SK-N-SH (cell line): ENCODE measurements at regions not wholly inside any gene's neighbourhood (a gene's known extent, or its start where the extent isn't known, plus 50 kb on each side); places are given as distances from the start of the nearest gene placed in this dataset.

ENCODE experiments used
- CTCF ChIA-PET: fragments of 300-600, 350-600 bp; formaldehyde crosslinking; extraction: SDS; loops from one replicate; lab custom pipeline; 2021; lab: Yijun Ruan, JAX
- POLR2A ChIA-PET: fragments of 350-600 bp; sonication (Branson Sonifier 250); formaldehyde crosslinking; extraction: SDS; loops from one replicate; lab custom pipeline; 2020; ENCODE audit warnings: antibody characterized with exemption, inconsistent platforms; lab: Yijun Ruan, JAX
- DNase-seq: peaks from one replicate; pipeline ENCODE4 v3.0.0; 2012
- H2AFZ ChIP-seq: fragments of 200-600 bp; sonication (generic); 2 replicates; pipeline ENCODE4 v1.8.1; 2016; ENCODE audit warnings: antibody characterized with exemption, mild to moderate bottlenecking, low read depth
- H3F3A ChIP-seq: fragments of 200-600 bp; sonication (generic); replicated peaks from 2 replicates; pipeline ENCODE3; 2016; ENCODE audit warnings: antibody characterized with exemption, mild to moderate bottlenecking; ENCODE audit not compliant: insufficient read depth
- H3K27ac ChIP-seq, 2 experiments: fragments of 200-500 bp in 1 of 2; fragments of 200-600 bp in 1 of 2; sonication (Bioruptor generic) in 1 of 2; sonication (generic), shearing (Covaris generic) in 1 of 2; 2 replicates each; pipeline versions ENCODE4 v1.5.1 to v1.6.1; 2014 to 2016; ENCODE audit warnings: low read depth in 2 of 2, inconsistent platforms in 1 of 2, low read length in 1 of 2, mild to moderate bottlenecking in 1 of 2, mixed read lengths in 1 of 2
- H3K27me3 ChIP-seq: fragments of 200-600 bp; sonication (generic), shearing (Covaris generic); 2 replicates; pipeline ENCODE4 v1.6.1; 2016; ENCODE audit warnings: mixed run types; ENCODE audit not compliant: insufficient read depth
- H3K36me3 ChIP-seq, 2 experiments: fragments of 200-500 bp in 1 of 2; fragments of 200-600 bp in 1 of 2; sonication (Bioruptor generic) in 1 of 2; sonication (generic) in 1 of 2; replicated peaks in 1 of 2; 2 replicates each; pipeline versions ENCODE3 to v1.5.1; 2014 to 2016; ENCODE audit warnings: low read length in 1 of 2, mild to moderate bottlenecking in 1 of 2; ENCODE audit not compliant: insufficient read depth in 2 of 2, control insufficient read depth in 1 of 2
- H3K4me1 ChIP-seq, 2 experiments: fragments of 200-500 bp in 1 of 2; fragments of 200-600 bp in 1 of 2; sonication (Bioruptor generic) in 1 of 2; sonication (generic), shearing (Covaris generic) in 1 of 2; 2 replicates each; pipeline versions ENCODE4 v1.5.1 to v1.6.1; 2014 to 2016; ENCODE audit warnings: low read depth in 1 of 2, low read length in 1 of 2, mixed run types in 1 of 2; ENCODE audit not compliant: insufficient read depth in 2 of 2, control insufficient read depth in 1 of 2
- H3K4me2 ChIP-seq: fragments of 200-600 bp; sonication (generic), shearing (Covaris generic); 2 replicates; pipeline ENCODE4 v1.6.1; 2017; ENCODE audit warnings: mixed run types
- H3K4me3 ChIP-seq, 2 experiments: fragments of 200-500 bp in 1 of 2; fragments of 200-600 bp in 1 of 2; sonication (Bioruptor generic) in 1 of 2; sonication (generic), shearing (Covaris generic) in 1 of 2; 2 replicates each; pipeline versions ENCODE4 v1.5.1 to v1.8.1; 2014 to 2016; ENCODE audit warnings: low read depth in 2 of 2, inconsistent platforms in 1 of 2, low read length in 1 of 2, mild to moderate bottlenecking in 1 of 2, mixed read lengths in 1 of 2, moderate library complexity in 1 of 2
- H3K79me2 ChIP-seq: fragments of 200-600 bp; sonication (generic); 2 replicates; pipeline ENCODE4 v1.8.1; 2017; ENCODE audit warnings: mild to moderate bottlenecking; ENCODE audit not compliant: insufficient read depth
- H3K9ac ChIP-seq: fragments of 200-600 bp; sonication (generic); 2 replicates; pipeline ENCODE4 v1.6.1; 2017; ENCODE audit warnings: mixed run types
- H3K9me2 ChIP-seq: fragments of 200-600 bp; sonication (generic); 2 replicates; pipeline ENCODE4 v1.6.1; 2017; ENCODE audit warnings: mixed run types
- H3K9me3 ChIP-seq: fragments of 200-600 bp; sonication (generic); 2 replicates; pipeline ENCODE4 v1.6.1; 2017; ENCODE audit warnings: mixed run types, mild to moderate bottlenecking, moderate library complexity
- H4K20me1 ChIP-seq: fragments of 200-600 bp; sonication (generic); 2 replicates; pipeline ENCODE4 v1.6.1; 2017; ENCODE audit warnings: mild to moderate bottlenecking, mixed run types; ENCODE audit not compliant: insufficient read depth
- CHD2 ChIP-seq: fragments of 150-350 bp; IDR thresholded peaks from 2 replicates; pipeline ENCODE4 v1.6.1; 2018; ENCODE audit warnings: low read length; ENCODE audit not compliant: partially characterized antibody
- ELF1 ChIP-seq: IDR thresholded peaks from 2 replicates; pipeline ENCODE4 v1.4.0; 2012
- EP300 ChIP-seq, 2 experiments: IDR thresholded peaks; 2 replicates each; pipeline versions ENCODE4 v1.4.0 to v1.6.1; 2012; ENCODE audit warnings: borderline replicate concordance in 1 of 2, low read depth in 1 of 2, low read length in 1 of 2
- EZH2phosphoT487 ChIP-seq: fragments of 200-600 bp; sonication (generic); IDR thresholded peaks from 2 replicates; pipeline ENCODE4 v1.6.1; 2017; ENCODE audit warnings: low read depth, mixed run types, mild to moderate bottlenecking, antibody characterized with exemption, moderate library complexity, borderline replicate concordance
- FOSL2 ChIP-seq: IDR thresholded peaks from 2 replicates; pipeline ENCODE4 v1.4.0; 2012; ENCODE audit warnings: low read depth, mild to moderate bottlenecking, moderate library complexity, borderline replicate concordance
- FOXJ3 ChIP-seq: sonication (generic); formaldehyde crosslinking; IDR thresholded peaks from 2 replicates; pipeline ENCODE4 v1.5.1; 2020; ENCODE audit warnings: mild to moderate bottlenecking, missing genetic modification reagents
- GABPA ChIP-seq: IDR thresholded peaks from 2 replicates; pipeline ENCODE4 v1.4.0; 2012; ENCODE audit warnings: low read depth, mild to moderate bottlenecking
- GATA2 ChIP-seq: sonication (generic); formaldehyde crosslinking; IDR thresholded peaks from 2 replicates; pipeline ENCODE4 v1.5.0; 2020; ENCODE audit warnings: mild to moderate bottlenecking, missing genetic modification reagents
- POLR2AphosphoS5 ChIP-seq: IDR thresholded peaks from 2 replicates; pipeline ENCODE4 v1.6.1; 2012; ENCODE audit warnings: low read depth, low read length
- RCOR1 ChIP-seq: fragments of 150-350 bp; IDR thresholded peaks from 2 replicates; pipeline ENCODE4 v1.6.1; 2017; ENCODE audit warnings: antibody characterized with exemption, low read length
- RFX5 ChIP-seq: IDR thresholded peaks from 2 replicates; pipeline ENCODE4 v1.6.1; 2012; ENCODE audit warnings: mild to moderate bottlenecking, improper control_type of control experiment, low read length
- SMC3 ChIP-seq: IDR thresholded peaks from 2 replicates; pipeline ENCODE4 v1.6.1; 2012; ENCODE audit warnings: low read depth, low read length, improper control_type of control experiment
- TAF1 ChIP-seq: IDR thresholded peaks from 2 replicates; pipeline ENCODE4 v1.6.1; 2012; ENCODE audit warnings: low read depth, mild to moderate bottlenecking, low read length, moderate library complexity, borderline replicate concordance
- TCF12 ChIP-seq: IDR thresholded peaks from 2 replicates; pipeline ENCODE4 v1.4.0; 2012
- YY1 ChIP-seq: IDR thresholded peaks from 2 replicates; pipeline ENCODE4 v1.4.0; 2012; ENCODE audit warnings: low read depth, mild to moderate bottlenecking
- WGBS: methylation state at CpG from one replicate; pipeline ENCODE4 v1.1.6; 2017; ENCODE audit warnings: low lambda C conversion rate; 5-methylcytosine and 5-hydroxymethylcytosine counted together
- TF ChIP-seq, protein P1 (sequence below): IDR thresholded peaks from 2 replicates; pipeline ENCODE4 v1.6.1; 2012; ENCODE audit warnings: mild to moderate bottlenecking, low read depth, low read length, moderate library complexity
- TF ChIP-seq, protein P2 (sequence below): IDR thresholded peaks from 2 replicates; pipeline ENCODE4 v1.4.0; 2012; ENCODE audit warnings: low read depth, borderline replicate concordance
- TF ChIP-seq, protein P3 (sequence below): IDR thresholded peaks from 2 replicates; pipeline ENCODE4 v1.4.0; 2012; ENCODE audit warnings: low read depth
- TF ChIP-seq, protein P4 (sequence below): fragments of 200-600 bp; sonication (generic); IDR thresholded peaks from 2 replicates; pipeline ENCODE4 v1.6.1; 2017; ENCODE audit warnings: antibody characterized with exemption, mild to moderate bottlenecking, moderate library complexity

DNA sequence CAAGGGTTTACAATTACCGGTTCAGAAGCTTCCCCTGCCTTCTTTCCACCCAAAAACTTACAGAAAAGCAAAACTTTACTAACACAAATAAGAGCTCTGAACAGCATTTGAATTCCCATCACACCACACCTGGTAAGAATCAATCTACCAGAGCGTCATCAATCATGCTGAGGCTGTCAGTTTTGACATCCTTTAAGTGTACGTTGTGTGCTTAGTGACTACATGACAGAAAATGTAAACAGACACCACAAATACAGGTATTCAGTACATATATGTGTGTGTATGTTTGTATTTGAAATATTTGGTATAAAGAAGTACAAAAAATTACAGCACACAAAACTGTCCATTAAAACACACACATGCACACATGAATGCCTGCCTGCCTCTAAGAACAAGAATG lies 523.5 kb downstream of the TMEM182 start:
- WGBS: 0% methylated on average over 3 of the region's 3 CpGs
- H3K4me2 ChIP-seq: no peak overlapping the region
- ChIA-PET POLR2A (no interaction called here), CTCF (interaction anchor here (0.9 to 1.3 kb wide), 2 partner anchors 10 to 124 kb away, joined by 3 read pairs; no protein-coding TSS in a partner anchor)
- H4K20me1 ChIP-seq: no peaks in the 10 kb centered on the region
- TF ChIP-seq ELF1: no peak
- no peak for TF ChIP-seq GATA2 (CRISPR knock-in tag)
- no peak for TF ChIP-seq TAF1
- no peak for TF ChIP-seq YY1
- TF ChIP-seq EZH2phosphoT487: no peak
- TF ChIP-seq CHD2: no peak
- TF ChIP-seq, protein P1, sequence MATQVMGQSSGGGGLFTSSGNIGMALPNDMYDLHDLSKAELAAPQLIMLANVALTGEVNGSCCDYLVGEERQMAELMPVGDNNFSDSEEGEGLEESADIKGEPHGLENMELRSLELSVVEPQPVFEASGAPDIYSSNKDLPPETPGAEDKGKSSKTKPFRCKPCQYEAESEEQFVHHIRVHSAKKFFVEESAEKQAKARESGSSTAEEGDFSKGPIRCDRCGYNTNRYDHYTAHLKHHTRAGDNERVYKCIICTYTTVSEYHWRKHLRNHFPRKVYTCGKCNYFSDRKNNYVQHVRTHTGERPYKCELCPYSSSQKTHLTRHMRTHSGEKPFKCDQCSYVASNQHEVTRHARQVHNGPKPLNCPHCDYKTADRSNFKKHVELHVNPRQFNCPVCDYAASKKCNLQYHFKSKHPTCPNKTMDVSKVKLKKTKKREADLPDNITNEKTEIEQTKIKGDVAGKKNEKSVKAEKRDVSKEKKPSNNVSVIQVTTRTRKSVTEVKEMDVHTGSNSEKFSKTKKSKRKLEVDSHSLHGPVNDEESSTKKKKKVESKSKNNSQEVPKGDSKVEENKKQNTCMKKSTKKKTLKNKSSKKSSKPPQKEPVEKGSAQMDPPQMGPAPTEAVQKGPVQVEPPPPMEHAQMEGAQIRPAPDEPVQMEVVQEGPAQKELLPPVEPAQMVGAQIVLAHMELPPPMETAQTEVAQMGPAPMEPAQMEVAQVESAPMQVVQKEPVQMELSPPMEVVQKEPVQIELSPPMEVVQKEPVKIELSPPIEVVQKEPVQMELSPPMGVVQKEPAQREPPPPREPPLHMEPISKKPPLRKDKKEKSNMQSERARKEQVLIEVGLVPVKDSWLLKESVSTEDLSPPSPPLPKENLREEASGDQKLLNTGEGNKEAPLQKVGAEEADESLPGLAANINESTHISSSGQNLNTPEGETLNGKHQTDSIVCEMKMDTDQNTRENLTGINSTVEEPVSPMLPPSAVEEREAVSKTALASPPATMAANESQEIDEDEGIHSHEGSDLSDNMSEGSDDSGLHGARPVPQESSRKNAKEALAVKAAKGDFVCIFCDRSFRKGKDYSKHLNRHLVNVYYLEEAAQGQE: no peak
- TF ChIP-seq RFX5: no peak
- no peak for TF ChIP-seq SMC3
- TF ChIP-seq EP300 (IDR thresholded peaks at IDR 0.05; ENCODE audit: borderline replicate concordance in 1 of 2, low read depth in 1 of 2, low read length in 1 of 2): no peak
- no peak for TF ChIP-seq RCOR1
- TF ChIP-seq TCF12: no peak
- TF ChIP-seq FOSL2: no peak
- H3K27ac ChIP-seq: no peak overlapping the region
- no peaks in the 10 kb centered on the region for H3K36me3 ChIP-seq
- H3K4me3 ChIP-seq: no peak overlapping the region
- H3K9me2 ChIP-seq: no peaks in the 10 kb centered on the region
- DNase-seq: no peak
- H2AFZ ChIP-seq: no peak overlapping the region
- no peaks in the 10 kb centered on the region for H3K9me3 ChIP-seq
- H3K79me2 ChIP-seq: no peaks in the 10 kb centered on the region
- no peaks in the 10 kb centered on the region for H3F3A ChIP-seq
- no peak overlapping the region for H3K9ac ChIP-seq
- no peaks in the 10 kb centered on the region for H3K27me3 ChIP-seq
- no peaks in the 10 kb centered on the region for H3K4me1 ChIP-seq

DNA sequence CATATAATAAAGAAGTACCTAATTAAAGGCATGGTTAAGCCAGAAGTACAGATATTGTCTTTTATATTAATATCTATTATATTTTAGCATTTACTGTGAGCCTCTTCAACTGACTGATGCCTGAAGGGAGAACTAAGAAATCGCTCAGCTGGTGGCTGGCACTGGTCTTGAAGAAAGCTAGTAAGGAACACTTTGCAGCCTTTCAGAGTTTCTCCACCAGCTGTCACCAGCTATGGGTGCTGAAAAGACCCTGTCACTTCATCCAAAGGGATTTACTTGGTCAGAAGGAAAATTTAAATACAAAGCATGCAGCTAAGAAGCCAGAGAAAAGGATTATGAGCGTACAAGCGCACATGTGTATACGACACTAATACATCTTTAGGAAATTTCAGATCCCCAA lies 525.9 kb downstream of the TMEM182 start:
- no peak overlapping the region for H2AFZ ChIP-seq
- POLR2A ChIA-PET: no interaction called here
- H3F3A ChIP-seq: no peaks in the 10 kb centered on the region
- H3K4me1 ChIP-seq: no peaks in the 10 kb centered on the region
- H3K9me2 ChIP-seq: no peaks in the 10 kb centered on the region
- H3K27me3 ChIP-seq: peaks cover 5% of the 10 kb centered on the region; the same call in 1 of the 2 replicates
- no peaks in the 10 kb centered on the region for H3K9me3 ChIP-seq
- no peak for DNase-seq
- H3K79me2 ChIP-seq: no peaks in the 10 kb centered on the region
- H4K20me1 ChIP-seq: no peaks in the 10 kb centered on the region
- no peaks in the 10 kb centered on the region for H3K36me3 ChIP-seq
- H3K27ac ChIP-seq: no peak overlapping the region
- CTCF ChIA-PET: no interaction called here
- no peak overlapping the region for H3K4me2 ChIP-seq
- no peak overlapping the region for H3K9ac ChIP-seq
- H3K4me3 ChIP-seq: no peak overlapping the region
- WGBS: 1% methylated on average over 4 of the region's 4 CpGs
- TF ChIP-seq POLR2AphosphoS5 (no peak), FOSL2 (no peak), ELF1 (no peak), RCOR1 (no peak), GABPA (no peak), RFX5 (no peak), TAF1 (no peak), FOXJ3 (CRISPR knock-in tag) (no peak)
- TF ChIP-seq, protein P2, sequence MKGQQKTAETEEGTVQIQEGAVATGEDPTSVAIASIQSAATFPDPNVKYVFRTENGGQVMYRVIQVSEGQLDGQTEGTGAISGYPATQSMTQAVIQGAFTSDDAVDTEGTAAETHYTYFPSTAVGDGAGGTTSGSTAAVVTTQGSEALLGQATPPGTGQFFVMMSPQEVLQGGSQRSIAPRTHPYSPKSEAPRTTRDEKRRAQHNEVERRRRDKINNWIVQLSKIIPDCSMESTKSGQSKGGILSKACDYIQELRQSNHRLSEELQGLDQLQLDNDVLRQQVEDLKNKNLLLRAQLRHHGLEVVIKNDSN: no peak
- TF ChIP-seq, protein P1: no peak
- TF ChIP-seq, protein P3, sequence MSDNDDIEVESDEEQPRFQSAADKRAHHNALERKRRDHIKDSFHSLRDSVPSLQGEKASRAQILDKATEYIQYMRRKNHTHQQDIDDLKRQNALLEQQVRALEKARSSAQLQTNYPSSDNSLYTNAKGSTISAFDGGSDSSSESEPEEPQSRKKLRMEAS: no peak
- TF ChIP-seq, protein P4, sequence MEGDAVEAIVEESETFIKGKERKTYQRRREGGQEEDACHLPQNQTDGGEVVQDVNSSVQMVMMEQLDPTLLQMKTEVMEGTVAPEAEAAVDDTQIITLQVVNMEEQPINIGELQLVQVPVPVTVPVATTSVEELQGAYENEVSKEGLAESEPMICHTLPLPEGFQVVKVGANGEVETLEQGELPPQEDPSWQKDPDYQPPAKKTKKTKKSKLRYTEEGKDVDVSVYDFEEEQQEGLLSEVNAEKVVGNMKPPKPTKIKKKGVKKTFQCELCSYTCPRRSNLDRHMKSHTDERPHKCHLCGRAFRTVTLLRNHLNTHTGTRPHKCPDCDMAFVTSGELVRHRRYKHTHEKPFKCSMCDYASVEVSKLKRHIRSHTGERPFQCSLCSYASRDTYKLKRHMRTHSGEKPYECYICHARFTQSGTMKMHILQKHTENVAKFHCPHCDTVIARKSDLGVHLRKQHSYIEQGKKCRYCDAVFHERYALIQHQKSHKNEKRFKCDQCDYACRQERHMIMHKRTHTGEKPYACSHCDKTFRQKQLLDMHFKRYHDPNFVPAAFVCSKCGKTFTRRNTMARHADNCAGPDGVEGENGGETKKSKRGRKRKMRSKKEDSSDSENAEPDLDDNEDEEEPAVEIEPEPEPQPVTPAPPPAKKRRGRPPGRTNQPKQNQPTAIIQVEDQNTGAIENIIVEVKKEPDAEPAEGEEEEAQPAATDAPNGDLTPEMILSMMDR: no peak
